SK-MEL-5 (cell line): ENCODE measurements at regions not wholly inside any gene's neighbourhood (a gene's known extent, or its start where the extent isn't known, plus 50 kb on each side); places are given as distances from the start of the nearest gene placed in this dataset.

Experiments
- small RNA-seq, 2 experiments: library from RNA; depleted of rRNA; stranded (forward); fragments of <200 nt; gene quantifications; one replicate each; pipeline ENCODE3, GENCODE V24; 2014

Small RNAs in the stretch of these regions (small RNA-seq; reads per million reads assigned to genes)
- gene AC092447.9, result 0 reads per million in 2 experiments
- gene RNU6-1052P, result 0 reads per million in 2 experiments
- gene RNU6-1335P, result 0 reads per million in 2 experiments
- 0 reads per million in 2 experiments for gene SEPT14P24
